ENCODE measurements at regions not wholly inside any gene's neighbourhood (a gene's known extent, or its start where the extent isn't known, plus 50 kb on each side); places are given as distances from the start of the nearest gene placed in this dataset.

DNA sequence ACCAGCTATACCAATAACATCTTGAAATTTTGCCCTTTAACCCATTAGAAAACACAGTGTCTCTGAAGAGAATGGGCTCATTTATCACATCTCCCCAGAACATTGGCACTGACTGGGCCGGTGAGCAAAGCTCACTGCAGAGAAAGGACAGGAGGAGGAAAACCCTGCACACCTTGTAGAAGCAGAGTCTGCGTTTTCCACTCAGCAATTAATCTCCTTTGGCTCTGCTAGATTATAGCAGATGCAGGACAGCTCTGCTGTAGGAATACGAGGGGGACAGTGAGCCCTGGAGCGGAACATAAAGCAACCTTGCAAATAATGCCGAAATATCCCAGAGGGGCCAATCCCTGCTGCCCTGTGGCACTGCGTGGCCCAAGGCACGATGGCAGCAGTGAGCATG, 113.9 kb downstream of the TSN start:
- 92% methylated on average over 7 of the region's 7 CpGs for WGBS (ENCODE audit: insufficient coverage)
- no peak for DNase-seq
- Histone ChIP-seq H3K4me1 (ENCODE audit: control insufficient read depth in 2 of 2, insufficient read depth in 2 of 2, low read length in 2 of 2) (no peaks in the 10 kb centered on the region), H3K36me3 (replicated peaks in 1 of 2; ENCODE audit: control extremely low read depth in 1 of 2, control insufficient read depth in 1 of 2, extremely low read depth in 1 of 2, insufficient read depth in 2 of 2, low read length in 1 of 2) (no peaks in the 10 kb centered on the region), H3K9ac (ENCODE audit: low read length) (no peak overlapping the region), H3K4me3 (ENCODE audit: control extremely low read depth in 1 of 5, extremely low read depth in 1 of 5, insufficient read depth in 1 of 5, low read depth in 2 of 5, low read length in 4 of 5) (no peak overlapping the region), H3K79me2 (ENCODE audit: control insufficient read depth, insufficient read depth, low read length) (no peaks in the 10 kb centered on the region), H3K27me3 (replicated peaks in 1 of 4; ENCODE audit: control extremely low read depth in 1 of 4, control insufficient read depth in 3 of 4, insufficient read depth in 4 of 4, low read length in 3 of 4) (no peaks in the 10 kb centered on the region), H4K20me1 (ENCODE audit: control insufficient read depth, insufficient read depth, low read length, poor library complexity, severe bottlenecking) (no peaks in the 10 kb centered on the region), H3K4me2 (replicated peaks; ENCODE audit: low read depth, low read length, poor library complexity, severe bottlenecking) (no peak overlapping the region), H3K9me3 (ENCODE audit: control extremely low read depth in 1 of 3, control insufficient read depth in 2 of 3, insufficient read depth in 1 of 3, low read length in 2 of 3) (no peaks in the 10 kb centered on the region), H2AFZ (ENCODE audit: insufficient read depth, low read depth, low read length, poor library complexity, severe bottlenecking) (no peak overlapping the region), H3K27ac (ENCODE audit: low read length in 2 of 2) (no peak overlapping the region)
- ChIA-PET CTCF (no interaction called here), POLR2A (no interaction called here)
- intact Hi-C loops (cut with micrococcal nuclease): no loop called here
- H3K27me3 Mint-ChIP-seq: peaks cover 6% of the 10 kb centered on the region
- no peaks in the 10 kb centered on the region for H3K4me1 Mint-ChIP-seq
- no peak for ATAC-seq (ENCODE audit: low read depth)
- H3K9me3 Mint-ChIP-seq (ENCODE audit: insufficient read depth): no peaks in the 10 kb centered on the region
- no peak overlapping the region for H3K4me3 Mint-ChIP-seq
- TF ChIP-seq, protein P1, sequence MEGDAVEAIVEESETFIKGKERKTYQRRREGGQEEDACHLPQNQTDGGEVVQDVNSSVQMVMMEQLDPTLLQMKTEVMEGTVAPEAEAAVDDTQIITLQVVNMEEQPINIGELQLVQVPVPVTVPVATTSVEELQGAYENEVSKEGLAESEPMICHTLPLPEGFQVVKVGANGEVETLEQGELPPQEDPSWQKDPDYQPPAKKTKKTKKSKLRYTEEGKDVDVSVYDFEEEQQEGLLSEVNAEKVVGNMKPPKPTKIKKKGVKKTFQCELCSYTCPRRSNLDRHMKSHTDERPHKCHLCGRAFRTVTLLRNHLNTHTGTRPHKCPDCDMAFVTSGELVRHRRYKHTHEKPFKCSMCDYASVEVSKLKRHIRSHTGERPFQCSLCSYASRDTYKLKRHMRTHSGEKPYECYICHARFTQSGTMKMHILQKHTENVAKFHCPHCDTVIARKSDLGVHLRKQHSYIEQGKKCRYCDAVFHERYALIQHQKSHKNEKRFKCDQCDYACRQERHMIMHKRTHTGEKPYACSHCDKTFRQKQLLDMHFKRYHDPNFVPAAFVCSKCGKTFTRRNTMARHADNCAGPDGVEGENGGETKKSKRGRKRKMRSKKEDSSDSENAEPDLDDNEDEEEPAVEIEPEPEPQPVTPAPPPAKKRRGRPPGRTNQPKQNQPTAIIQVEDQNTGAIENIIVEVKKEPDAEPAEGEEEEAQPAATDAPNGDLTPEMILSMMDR (IDR thresholded peaks at IDR 0.05): no peak
- TF ChIP-seq EZH2 (IDR thresholded peaks at IDR 0.05; ENCODE audit: borderline replicate concordance, insufficient read depth, low read depth, low read length, poor library complexity, severe bottlenecking): no peak
- H3K27ac Mint-ChIP-seq: no peak overlapping the region

DNA sequence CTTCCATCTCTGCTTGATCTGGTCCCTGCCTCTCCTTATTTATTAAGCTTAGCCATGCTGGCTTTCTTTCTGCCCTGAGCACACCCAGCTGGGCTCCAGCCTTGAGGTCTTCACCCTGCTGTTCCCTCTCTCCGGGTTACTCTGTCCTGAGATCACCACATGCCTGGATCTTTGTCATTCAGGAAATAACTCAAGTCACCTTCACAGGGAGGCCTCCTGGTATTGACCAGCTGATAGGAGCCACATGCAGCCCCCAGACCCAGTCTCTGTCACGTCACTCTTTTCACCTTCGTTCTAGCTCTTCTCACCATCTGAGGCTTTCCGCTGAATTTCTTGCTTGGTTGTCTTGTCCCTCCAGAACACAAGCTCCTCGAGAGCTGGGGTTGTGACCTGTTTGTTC, 114.4 kb downstream of the TSN start:
- no peaks in the 10 kb centered on the region for H3K36me3 ChIP-seq (replicated peaks in 1 of 2; ENCODE audit: control extremely low read depth in 1 of 2, control insufficient read depth in 1 of 2, extremely low read depth in 1 of 2, insufficient read depth in 2 of 2, low read length in 1 of 2)
- no peak overlapping the region for H3K4me3 ChIP-seq (ENCODE audit: control extremely low read depth in 1 of 5, extremely low read depth in 1 of 5, insufficient read depth in 1 of 5, low read depth in 2 of 5, low read length in 4 of 5)
- POLR2A ChIA-PET: no interaction called here
- H3K9ac ChIP-seq (ENCODE audit: low read length): no peak overlapping the region
- peaks cover 8% of the 10 kb centered on the region for H3K27me3 Mint-ChIP-seq
- ATAC-seq (ENCODE audit: low read depth) (no peak), DNase-seq (no peak)
- no peak for TF ChIP-seq EZH2 (IDR thresholded peaks at IDR 0.05; ENCODE audit: borderline replicate concordance, insufficient read depth, low read depth, low read length, poor library complexity, severe bottlenecking)
- TF ChIP-seq, protein P1 (IDR thresholded peaks at IDR 0.05): no peak
- H3K4me1 ChIP-seq (ENCODE audit: control insufficient read depth in 2 of 2, insufficient read depth in 2 of 2, low read length in 2 of 2): no peaks in the 10 kb centered on the region
- H3K27ac Mint-ChIP-seq: no peak overlapping the region
- no peaks in the 10 kb centered on the region for H3K79me2 ChIP-seq (ENCODE audit: control insufficient read depth, insufficient read depth, low read length)
- 86% methylated on average over 1 of the region's 5 CpGs for WGBS (ENCODE audit: insufficient coverage)
- no peaks in the 10 kb centered on the region for H3K9me3 Mint-ChIP-seq (ENCODE audit: insufficient read depth)
- H3K27ac ChIP-seq (ENCODE audit: low read length in 2 of 2): no peak overlapping the region
- H3K9me3 ChIP-seq (ENCODE audit: control extremely low read depth in 1 of 3, control insufficient read depth in 2 of 3, insufficient read depth in 1 of 3, low read length in 2 of 3): no peaks in the 10 kb centered on the region
- no peak overlapping the region for H3K4me3 Mint-ChIP-seq
- no peaks in the 10 kb centered on the region for H4K20me1 ChIP-seq (ENCODE audit: control insufficient read depth, insufficient read depth, low read length, poor library complexity, severe bottlenecking)
- no peak overlapping the region for H3K4me2 ChIP-seq (replicated peaks; ENCODE audit: low read depth, low read length, poor library complexity, severe bottlenecking)
- intact Hi-C loops (cut with micrococcal nuclease): no loop called here
- no peak overlapping the region for H2AFZ ChIP-seq (ENCODE audit: insufficient read depth, low read depth, low read length, poor library complexity, severe bottlenecking)
- no peaks in the 10 kb centered on the region for H3K4me1 Mint-ChIP-seq
- CTCF ChIA-PET: no interaction called here
- H3K27me3 ChIP-seq (replicated peaks in 1 of 4; ENCODE audit: control extremely low read depth in 1 of 4, control insufficient read depth in 3 of 4, insufficient read depth in 4 of 4, low read length in 3 of 4): no peaks in the 10 kb centered on the region
